Peyer's patch (tissue), 4 donors: ENCODE measurements at regions not wholly inside any gene's neighbourhood (a gene's known extent, or its start where the extent isn't known, plus 50 kb on each side); places are given as distances from the start of the nearest gene placed in this dataset.

ENCODE experiments used
- CTCF ChIP-seq, 6 experiments: fragments of 450-650 bp in 4 of 6; fragments of 200-600 bp in 2 of 6; sonication (generic) in 1 of 6; IDR thresholded peaks; one replicate each; pipeline ENCODE4 v1.5.1; 2017 to 2019; ENCODE audit warnings: antibody characterized with exemption in 6 of 6, mild to moderate bottlenecking in 3 of 6, moderate library complexity in 1 of 6
- POLR2A ChIP-seq, 2 donors: fragments of 450-650 bp; IDR thresholded peaks; one replicate each; pipeline ENCODE4 v1.5.1; 2017; ENCODE audit warnings: antibody characterized with exemption in 2 of 2, mild to moderate bottlenecking in 2 of 2, moderate library complexity in 2 of 2

- TF ChIP-seq CTCF (IDR thresholded peaks at IDR 0.05), result no peak
- no peak for TF ChIP-seq POLR2A (IDR thresholded peaks at IDR 0.05)
These were observed 70.1 kb upstream of the CASZ1 start for GRCh38 chr1:10866321-10867093.
